HepG2 (cell line): ENCODE measurements at regions not wholly inside any gene's neighbourhood (a gene's known extent, or its start where the extent isn't known, plus 50 kb on each side); places are given as distances from the start of the nearest gene placed in this dataset.

Source experiments
- ATAC-seq: fragments of 200-7000 bp; cut with Tn5 transposase; 3 replicates; pipeline ENCODE4 v1.9.1; 2020; ENCODE audit warnings: mild to moderate bottlenecking, moderate library complexity
- BruUV-seq: library from RNA; stranded (reverse); fragments of 400-500 nt; replicated peaks from 2 replicates; lab custom pipeline; 2021; lab: Mats Ljungman, UMichigan
- CTCF ChIA-PET: fragments of 300-600 bp; formaldehyde crosslinking; extraction: SDS; loops from one replicate; lab custom pipeline; 2021; ENCODE audit warnings: low total read pairs, inconsistent platforms, low intra/inter-chr PET ratio; lab: Yijun Ruan, JAX
- POLR2A ChIA-PET: fragments of 350-600 bp; sonication (Branson Sonifier 250); formaldehyde crosslinking; loops from one replicate; lab custom pipeline; 2020; ENCODE audit warnings: antibody characterized with exemption, inconsistent platforms; lab: Yijun Ruan, JAX
- DNase-seq: peaks from one replicate; pipeline ENCODE4 v3.0.0-alpha.2; 2015; ENCODE audit warnings: low spot score
- FAIRE-seq: peaks from 3 replicates; lab custom pipeline; 2011; peaks lifted over from hg19 to GRCh38; lab: Jason Lieb, UNC
- H2AFZ ChIP-seq: one replicate; pipeline ENCODE4 v1.6.1; 2011; ENCODE audit warnings: low read length, inconsistent platforms
- H3K27ac ChIP-seq: fragments of 300-600 bp; 3 replicates; pipeline ENCODE4 v1.8.0; 2011; ENCODE audit warnings: mixed run types, mild to moderate bottlenecking, mixed read lengths, low read length, inconsistent platforms; ENCODE audit not compliant: insufficient read depth; ENCODE audit errors: extremely low read length
- H3K27me3 ChIP-seq, 2 experiments: fragments of 200-600 bp in 1 of 2; 2 replicates in 1 of 2; 3 replicates in 1 of 2; pipeline versions ENCODE4 v1.6.0 to v1.8.0; 2011; ENCODE audit warnings: low read length in 2 of 2, mild to moderate bottlenecking in 2 of 2, moderate library complexity in 2 of 2, inconsistent platforms in 1 of 2; ENCODE audit not compliant: insufficient read depth in 2 of 2, control insufficient read depth in 1 of 2
- H3K36me3 ChIP-seq, 2 experiments: fragments of 200-600 bp in 1 of 2; replicated peaks in 1 of 2; 2 replicates in 1 of 2; 3 replicates in 1 of 2; pipeline versions ENCODE4 v1.5.1 to v1.8.0; 2011; ENCODE audit warnings: low read length in 2 of 2, inconsistent platforms in 1 of 2; ENCODE audit not compliant: insufficient read depth in 2 of 2, control insufficient read depth in 1 of 2
- H3K4me1 ChIP-seq: 2 replicates; pipeline ENCODE4 v1.5.1; 2012; ENCODE audit warnings: low read length, inconsistent platforms; ENCODE audit not compliant: insufficient read depth
- H3K4me2 ChIP-seq: 2 replicates; pipeline ENCODE4 v1.6.0; 2011; ENCODE audit warnings: low read depth, low read length, inconsistent platforms
- H3K4me3 ChIP-seq, 3 experiments: fragments of 200-600 bp in 1 of 3; sonication (generic), shearing (Covaris generic) in 1 of 3; replicated peaks in 1 of 3; 2 replicates each; pipeline ENCODE4 v1.5.1; 2011 to 2016; ENCODE audit warnings: low read length in 3 of 3, inconsistent platforms in 2 of 3, low read depth in 2 of 3, mild to moderate bottlenecking in 2 of 3, control low read depth in 1 of 3, mixed read lengths in 1 of 3; ENCODE audit not compliant: insufficient read depth in 1 of 3
- H3K79me2 ChIP-seq: one replicate; pipeline ENCODE4 v1.6.1; 2011; ENCODE audit warnings: low read length, inconsistent platforms; ENCODE audit not compliant: insufficient read depth
- H3K9ac ChIP-seq: 2 replicates; pipeline ENCODE4 v1.6.0; 2011; ENCODE audit warnings: mild to moderate bottlenecking, low read depth, low read length, inconsistent platforms; ENCODE audit not compliant: insufficient read depth
- H3K9me3 ChIP-seq: 2 replicates; pipeline ENCODE4 v1.5.1; 2012; ENCODE audit warnings: mild to moderate bottlenecking, low read length
- H4K20me1 ChIP-seq: 2 replicates; pipeline ENCODE4 v1.6.0; 2011; ENCODE audit warnings: inconsistent platforms, mild to moderate bottlenecking, low read length, moderate library complexity; ENCODE audit not compliant: insufficient read depth
- ARHGAP35 ChIP-seq: sonication (generic); formaldehyde crosslinking; IDR thresholded peaks from 2 replicates; pipeline ENCODE4 v1.9.0; 2022; ENCODE audit warnings: mild to moderate bottlenecking, inconsistent platforms, moderate library complexity, missing genetic modification reagents, borderline replicate concordance
- DNMT3B ChIP-seq: conservative IDR thresholded peaks from 2 replicates; pipeline ENCODE4 v1.6.1; 2016; ENCODE audit warnings: missing biosample characterization, control low read depth
- JUND ChIP-seq: sonication (generic); formaldehyde crosslinking; IDR thresholded peaks from 2 replicates; pipeline ENCODE4 v1.8.0; 2022; ENCODE audit warnings: mild to moderate bottlenecking, missing genetic modification reagents
- KDM4B ChIP-seq: sonication (generic); formaldehyde crosslinking; IDR thresholded peaks from 2 replicates; pipeline ENCODE4 v1.4.0; 2020; ENCODE audit warnings: missing genetic modification reagents
- MTF2 ChIP-seq: sonication (generic); formaldehyde crosslinking; IDR thresholded peaks from 2 replicates; pipeline ENCODE4 v1.5.0; 2020; ENCODE audit warnings: missing genetic modification reagents, borderline replicate concordance
- NFE2 ChIP-seq: sonication (generic); formaldehyde crosslinking; IDR thresholded peaks from 2 replicates; pipeline ENCODE4 v1.4.0; 2020; ENCODE audit warnings: missing genetic modification reagents
- NFE2L2 ChIP-seq: fragments of 150-350 bp; IDR thresholded peaks from 2 replicates; pipeline ENCODE4 v1.6.1; 2014; ENCODE audit warnings: low read length
- NR2C2 ChIP-seq: sonication (generic); formaldehyde crosslinking; IDR thresholded peaks from 2 replicates; pipeline ENCODE4 v1.4.0; 2020; ENCODE audit warnings: missing genetic modification reagents, mild to moderate bottlenecking, moderate library complexity, borderline replicate concordance
- TRIM24 ChIP-seq: sonication (generic); formaldehyde crosslinking; IDR thresholded peaks from 2 replicates; pipeline ENCODE4 v1.8.0; 2022; ENCODE audit warnings: mild to moderate bottlenecking, missing genetic modification reagents
- ZNF263 ChIP-seq: sonication (generic); formaldehyde crosslinking; IDR thresholded peaks from 2 replicates; pipeline ENCODE4 v1.4.0; 2020; ENCODE audit warnings: missing genetic modification reagents
- ZNF34 ChIP-seq: sonication (generic); formaldehyde crosslinking; IDR thresholded peaks from 2 replicates; pipeline ENCODE4 v1.4.0; 2020; ENCODE audit warnings: mild to moderate bottlenecking, missing genetic modification reagents, borderline replicate concordance
- ZNF501 ChIP-seq: sonication (generic); formaldehyde crosslinking; IDR thresholded peaks from 2 replicates; pipeline ENCODE4 v1.5.1; 2020; ENCODE audit warnings: mild to moderate bottlenecking, moderate library complexity, missing genetic modification reagents
- ZNF589 ChIP-seq: sonication (generic); formaldehyde crosslinking; conservative IDR thresholded peaks from 2 replicates; pipeline ENCODE4 v1.8.0; 2022; ENCODE audit warnings: mild to moderate bottlenecking, moderate library complexity, missing genetic modification reagents
- in situ Hi-C: cut with HindIII; loops from 2 replicates; pipeline ENCODE4 v1.10.0; 2017; ENCODE audit warnings: low pct_unique_long_range_greater_than_20kb; ENCODE audit not compliant: extremely low pct_ligation_motif_present
- intact Hi-C: fragments of 100-400 bp; cut with micrococcal nuclease; formaldehyde crosslinking; loops from one replicate; pipeline ENCODE4 v1.10.0; 2022; ENCODE audit not compliant: unreplicated experiment
- TF ChIP-seq, protein P1 (sequence below): sonication (generic); formaldehyde crosslinking; IDR thresholded peaks from 2 replicates; pipeline ENCODE4 v1.8.1; 2023; ENCODE audit warnings: mild to moderate bottlenecking, moderate library complexity, missing genetic modification reagents
- TF ChIP-seq, protein P2 (sequence below): IDR thresholded peaks from 2 replicates; pipeline ENCODE4 v1.6.1; 2018; ENCODE audit warnings: missing genetic modification reagents, mild to moderate bottlenecking, missing compliant biosample characterization
- TF ChIP-seq, protein P3 (sequence below): sonication (generic); formaldehyde crosslinking; IDR thresholded peaks from 2 replicates; pipeline ENCODE4 v1.5.0; 2020; ENCODE audit warnings: mild to moderate bottlenecking, missing genetic modification reagents, borderline replicate concordance

DNA sequence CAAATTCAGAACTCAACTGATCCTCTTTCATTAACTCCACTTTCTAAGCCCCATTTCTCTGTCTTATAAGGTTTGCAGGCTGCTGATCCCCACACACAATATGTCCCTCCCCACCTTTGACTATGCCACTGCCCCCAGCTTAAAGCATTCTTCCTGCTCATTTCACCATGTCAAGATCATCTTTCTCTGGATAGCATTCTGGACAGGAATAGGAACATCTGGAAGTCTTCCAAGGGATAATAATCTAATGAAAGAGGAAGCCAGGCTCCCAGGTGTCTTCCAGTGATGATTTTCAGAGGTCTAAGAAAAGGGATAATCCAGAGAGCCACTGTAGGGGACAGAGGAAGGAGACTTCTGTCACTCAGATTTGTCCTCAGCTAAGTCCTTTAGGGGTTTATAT, 54.6 kb upstream of the GALNT15 start:
- Histone ChIP-seq H3K79me2 (no peaks in the 10 kb centered on the region), H3K4me1 (no peaks in the 10 kb centered on the region), H3K4me3 (no peak overlapping the region), H3K36me3 (no peaks in the 10 kb centered on the region), H2AFZ (no peak overlapping the region), H4K20me1 (no peaks in the 10 kb centered on the region), H3K27ac (no peak overlapping the region), H3K27me3 (peaks cover 1 to 22% of the 10 kb centered on the region in 2 experiments; a peak in 3 of 5 replicates), H3K9me3 (no peaks in the 10 kb centered on the region), H3K9ac (no peak overlapping the region), H3K4me2 (no peak overlapping the region)
- CTCF ChIA-PET = no interaction called here
- ATAC-seq (no peak), FAIRE-seq (no peak), DNase-seq (no peak)
- POLR2A ChIA-PET = no interaction called here
- in situ Hi-C loops = no loop called here
- no peak for TF ChIP-seq MTF2
- TF ChIP-seq, protein P1, sequence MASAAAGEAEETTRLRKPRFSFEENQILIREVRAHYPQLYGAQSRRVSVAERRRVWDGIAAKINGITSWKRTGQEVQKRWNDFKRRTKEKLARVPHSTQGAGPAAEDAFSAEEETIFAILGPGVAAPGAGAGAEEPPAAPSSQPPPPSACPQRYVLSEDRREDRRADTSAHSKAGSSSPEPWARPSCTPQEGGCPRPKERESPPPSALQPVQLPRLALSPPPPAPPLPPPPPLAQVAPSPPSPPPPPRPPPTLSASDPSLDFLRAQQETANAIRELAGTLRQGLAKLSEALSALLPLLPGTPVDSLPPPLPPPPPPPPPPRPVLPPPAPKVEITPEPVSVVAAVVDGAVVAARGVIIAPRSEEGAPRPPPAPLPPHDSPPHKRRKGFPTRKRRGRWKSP (CRISPR knock-in tag) = no peak
- no peak for TF ChIP-seq ZNF34 (CRISPR knock-in tag)
- TF ChIP-seq NR2C2 (CRISPR knock-in tag) = no peak
- no peak for TF ChIP-seq ZNF501
- no peak for TF ChIP-seq TRIM24 (CRISPR knock-in tag)
- no peak for TF ChIP-seq ARHGAP35
- no peak for TF ChIP-seq ZNF589
- no peak for TF ChIP-seq DNMT3B
- no peak for TF ChIP-seq JUND (CRISPR knock-in tag)
- TF ChIP-seq, protein P2, sequence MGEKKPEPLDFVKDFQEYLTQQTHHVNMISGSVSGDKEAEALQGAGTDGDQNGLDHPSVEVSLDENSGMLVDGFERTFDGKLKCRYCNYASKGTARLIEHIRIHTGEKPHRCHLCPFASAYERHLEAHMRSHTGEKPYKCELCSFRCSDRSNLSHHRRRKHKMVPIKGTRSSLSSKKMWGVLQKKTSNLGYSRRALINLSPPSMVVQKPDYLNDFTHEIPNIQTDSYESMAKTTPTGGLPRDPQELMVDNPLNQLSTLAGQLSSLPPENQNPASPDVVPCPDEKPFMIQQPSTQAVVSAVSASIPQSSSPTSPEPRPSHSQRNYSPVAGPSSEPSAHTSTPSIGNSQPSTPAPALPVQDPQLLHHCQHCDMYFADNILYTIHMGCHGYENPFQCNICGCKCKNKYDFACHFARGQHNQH (CRISPR knock-in tag) = no peak
- TF ChIP-seq KDM4B = no peak
- no peak for TF ChIP-seq NFE2 (CRISPR knock-in tag)
- TF ChIP-seq ZNF263 (CRISPR knock-in tag) = no peak
- no peak for TF ChIP-seq NFE2L2
- TF ChIP-seq, protein P3, sequence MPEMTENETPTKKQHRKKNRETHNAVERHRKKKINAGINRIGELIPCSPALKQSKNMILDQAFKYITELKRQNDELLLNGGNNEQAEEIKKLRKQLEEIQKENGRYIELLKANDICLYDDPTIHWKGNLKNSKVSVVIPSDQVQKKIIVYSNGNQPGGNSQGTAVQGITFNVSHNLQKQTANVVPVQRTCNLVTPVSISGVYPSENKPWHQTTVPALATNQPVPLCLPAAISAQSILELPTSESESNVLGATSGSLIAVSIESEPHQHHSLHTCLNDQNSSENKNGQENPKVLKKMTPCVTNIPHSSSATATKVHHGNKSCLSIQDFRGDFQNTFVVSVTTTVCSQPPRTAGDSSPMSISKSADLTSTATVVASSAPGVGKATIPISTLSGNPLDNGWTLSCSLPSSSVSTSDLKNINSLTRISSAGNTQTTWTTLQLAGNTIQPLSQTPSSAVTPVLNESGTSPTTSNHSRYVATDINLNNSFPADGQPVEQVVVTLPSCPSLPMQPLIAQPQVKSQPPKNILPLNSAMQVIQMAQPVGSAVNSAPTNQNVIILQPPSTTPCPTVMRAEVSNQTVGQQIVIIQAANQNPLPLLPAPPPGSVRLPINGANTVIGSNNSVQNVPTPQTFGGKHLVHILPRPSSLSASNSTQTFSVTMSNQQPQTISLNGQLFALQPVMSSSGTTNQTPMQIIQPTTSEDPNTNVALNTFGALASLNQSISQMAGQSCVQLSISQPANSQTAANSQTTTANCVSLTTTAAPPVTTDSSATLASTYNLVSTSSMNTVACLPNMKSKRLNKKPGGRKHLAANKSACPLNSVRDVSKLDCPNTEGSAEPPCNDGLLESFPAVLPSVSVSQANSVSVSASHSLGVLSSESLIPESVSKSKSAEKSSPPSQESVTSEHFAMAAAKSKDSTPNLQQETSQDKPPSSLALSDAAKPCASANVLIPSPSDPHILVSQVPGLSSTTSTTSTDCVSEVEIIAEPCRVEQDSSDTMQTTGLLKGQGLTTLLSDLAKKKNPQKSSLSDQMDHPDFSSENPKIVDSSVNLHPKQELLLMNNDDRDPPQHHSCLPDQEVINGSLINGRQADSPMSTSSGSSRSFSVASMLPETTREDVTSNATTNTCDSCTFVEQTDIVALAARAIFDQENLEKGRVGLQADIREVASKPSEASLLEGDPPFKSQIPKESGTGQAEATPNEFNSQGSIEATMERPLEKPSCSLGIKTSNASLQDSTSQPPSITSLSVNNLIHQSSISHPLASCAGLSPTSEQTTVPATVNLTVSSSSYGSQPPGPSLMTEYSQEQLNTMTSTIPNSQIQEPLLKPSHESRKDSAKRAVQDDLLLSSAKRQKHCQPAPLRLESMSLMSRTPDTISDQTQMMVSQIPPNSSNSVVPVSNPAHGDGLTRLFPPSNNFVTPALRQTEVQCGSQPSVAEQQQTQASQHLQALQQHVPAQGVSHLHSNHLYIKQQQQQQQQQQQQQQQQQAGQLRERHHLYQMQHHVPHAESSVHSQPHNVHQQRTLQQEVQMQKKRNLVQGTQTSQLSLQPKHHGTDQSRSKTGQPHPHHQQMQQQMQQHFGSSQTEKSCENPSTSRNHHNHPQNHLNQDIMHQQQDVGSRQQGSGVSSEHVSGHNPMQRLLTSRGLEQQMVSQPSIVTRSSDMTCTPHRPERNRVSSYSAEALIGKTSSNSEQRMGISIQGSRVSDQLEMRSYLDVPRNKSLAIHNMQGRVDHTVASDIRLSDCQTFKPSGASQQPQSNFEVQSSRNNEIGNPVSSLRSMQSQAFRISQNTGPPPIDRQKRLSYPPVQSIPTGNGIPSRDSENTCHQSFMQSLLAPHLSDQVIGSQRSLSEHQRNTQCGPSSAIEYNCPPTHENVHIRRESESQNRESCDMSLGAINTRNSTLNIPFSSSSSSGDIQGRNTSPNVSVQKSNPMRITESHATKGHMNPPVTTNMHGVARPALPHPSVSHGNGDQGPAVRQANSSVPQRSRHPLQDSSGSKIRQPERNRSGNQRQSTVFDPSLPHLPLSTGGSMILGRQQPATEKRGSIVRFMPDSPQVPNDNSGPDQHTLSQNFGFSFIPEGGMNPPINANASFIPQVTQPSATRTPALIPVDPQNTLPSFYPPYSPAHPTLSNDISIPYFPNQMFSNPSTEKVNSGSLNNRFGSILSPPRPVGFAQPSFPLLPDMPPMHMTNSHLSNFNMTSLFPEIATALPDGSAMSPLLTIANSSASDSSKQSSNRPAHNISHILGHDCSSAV (CRISPR knock-in tag) = no peak
- intact Hi-C loops = no loop called here
- BruUV-seq = no TSS peak
